HG03025 (cell line): ENCODE measurements at regions not wholly inside any gene's neighbourhood (a gene's known extent, or its start where the extent isn't known, plus 50 kb on each side); places are given as distances from the start of the nearest gene placed in this dataset.

Experiments
- ATAC-seq: cut with Tn5 transposase; IDR thresholded peaks from one replicate; pipeline ENCODE4 v1.9.1; 2021; ENCODE audit warnings: mild to moderate bottlenecking, moderate library complexity; ENCODE audit not compliant: unreplicated experiment, low FRiP score

GRCh38 chr20:51221103-51221502 is 198.2 kb upstream of the KCNG1 start:
- ATAC-seq: no peak

DNA sequence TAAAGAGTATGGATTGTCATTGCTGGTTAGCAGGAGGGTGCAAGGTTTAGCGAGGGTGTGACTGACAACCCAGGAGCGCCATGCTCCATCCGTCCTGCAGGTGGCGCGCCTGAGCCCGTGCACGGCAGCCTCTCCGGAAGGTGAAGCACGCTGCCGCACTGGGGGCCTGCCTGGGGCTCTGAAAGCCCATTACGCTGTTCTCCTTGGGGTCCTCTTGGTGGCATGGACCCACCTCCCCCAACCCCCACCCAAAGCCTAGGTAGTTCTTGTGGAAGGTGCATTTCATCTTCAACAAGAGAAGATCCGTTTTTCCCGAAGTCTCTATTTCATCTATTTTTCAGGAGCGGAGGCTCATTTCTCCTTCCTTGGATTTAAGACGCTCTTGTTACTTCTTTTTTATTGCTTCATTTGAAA is 197.4 kb upstream of the KCNG1 start:
- ATAC-seq: no peak

DNA sequence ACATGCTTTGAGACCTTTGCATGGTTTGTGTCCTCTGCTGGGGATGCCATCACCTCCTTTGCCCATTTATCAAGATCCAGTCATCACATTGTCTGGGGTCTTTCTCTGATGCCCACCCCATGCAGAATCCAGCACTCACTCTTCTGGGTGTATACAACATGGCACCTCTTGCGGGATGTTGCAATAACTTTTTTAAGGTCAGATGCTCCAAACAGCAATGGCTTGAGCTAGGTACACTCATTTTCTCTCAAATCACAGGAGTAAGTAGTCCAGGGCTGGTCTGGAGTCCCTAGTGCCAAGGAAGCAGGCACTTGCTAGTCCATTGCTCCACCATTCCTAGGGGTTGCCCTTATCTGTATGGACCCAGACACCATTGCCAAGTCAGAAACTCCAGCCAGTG is 196.6 kb upstream of the KCNG1 start:
- no peak for ATAC-seq

DNA sequence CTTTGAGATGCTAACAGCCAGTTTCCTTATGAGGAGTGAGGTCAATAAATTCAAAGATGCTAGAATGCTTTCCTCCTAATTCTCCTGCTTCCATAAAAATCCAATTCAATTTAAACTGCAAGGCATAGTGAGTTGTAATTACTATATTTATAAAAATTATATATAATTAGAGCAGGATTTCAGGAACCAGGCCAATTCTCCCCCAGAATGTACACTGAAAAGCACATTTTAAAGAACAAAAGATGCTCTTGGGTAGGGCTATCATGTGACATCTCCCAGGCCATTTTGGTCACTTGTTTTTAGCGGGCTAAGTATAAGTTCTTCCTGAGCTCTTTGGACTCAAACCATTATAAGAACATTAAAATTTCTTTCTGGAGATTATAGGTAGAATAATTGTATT is 195.7 kb upstream of the KCNG1 start:
- ATAC-seq: no peak

DNA sequence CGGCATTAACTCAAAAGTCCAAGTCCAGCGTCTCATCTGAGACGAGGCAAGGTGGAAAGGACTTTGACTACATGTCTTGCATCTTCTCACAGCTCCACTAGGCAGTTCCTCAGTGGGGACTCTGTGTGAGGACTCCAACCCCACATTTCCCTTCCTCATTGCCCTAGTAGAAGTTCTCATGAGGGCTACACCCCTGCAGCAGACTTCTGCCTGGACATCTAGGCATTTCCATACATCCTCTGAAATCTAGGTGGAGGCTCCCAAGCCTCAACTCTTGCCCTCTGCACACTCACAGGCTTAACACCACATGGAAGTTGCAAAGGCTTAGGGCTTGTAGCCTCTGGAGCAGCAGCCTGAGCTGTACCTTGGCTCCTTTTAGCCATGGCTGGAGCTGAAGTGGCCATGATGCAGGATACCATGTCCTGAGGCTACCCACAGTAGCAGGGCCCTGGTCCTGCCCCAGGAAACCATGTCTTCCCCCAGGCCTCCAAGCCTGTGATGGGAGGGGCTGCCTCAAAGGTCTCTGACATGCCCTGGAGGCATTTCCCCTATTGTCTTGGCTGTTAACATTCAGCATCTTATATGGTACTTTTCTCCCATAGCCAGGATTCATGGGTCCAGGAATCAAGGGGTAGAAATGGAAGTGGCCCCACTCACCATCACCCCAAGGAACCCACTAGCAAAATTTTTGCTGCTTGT is 194.6 kb upstream of the KCNG1 start:
- no peak for ATAC-seq

GRCh38 chr20:51216850-51217249 is 193.9 kb upstream of the KCNG1 start:
- ATAC-seq: no peak

- ATAC-seq: no peak
Measured at GRCh38 chr20:51212816-51213215, 189.9 kb upstream of the KCNG1 start.

GRCh38 chr20:51211191-51211590 is 188.3 kb upstream of the KCNG1 start:
- no peak for ATAC-seq

DNA sequence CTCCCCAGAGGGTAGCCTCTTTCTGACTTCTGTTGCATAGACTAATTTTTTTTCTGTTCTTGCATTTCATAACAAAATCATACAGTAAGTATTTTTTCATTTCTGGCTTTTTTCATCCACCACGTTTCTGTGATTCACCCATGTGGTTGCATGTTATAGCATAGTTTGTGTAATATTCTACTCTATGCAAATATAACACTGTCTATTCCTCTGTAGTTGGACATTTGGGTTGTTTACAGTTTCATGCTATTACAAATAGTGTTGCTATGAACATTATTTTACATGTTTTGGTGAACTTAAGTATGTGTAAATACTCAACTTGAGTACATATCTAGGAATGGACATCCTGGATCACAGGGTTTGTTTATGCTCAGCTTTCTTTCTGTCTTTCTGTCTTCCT is 187.2 kb upstream of the KCNG1 start:
- ATAC-seq: no peak

GRCh38 chr20:51208162-51208561 is 185.3 kb upstream of the KCNG1 start:
- ATAC-seq: no peak

- ATAC-seq: no peak
Measured at GRCh38 chr20:51206032-51206662, 183.2 kb upstream of the KCNG1 start.

DNA sequence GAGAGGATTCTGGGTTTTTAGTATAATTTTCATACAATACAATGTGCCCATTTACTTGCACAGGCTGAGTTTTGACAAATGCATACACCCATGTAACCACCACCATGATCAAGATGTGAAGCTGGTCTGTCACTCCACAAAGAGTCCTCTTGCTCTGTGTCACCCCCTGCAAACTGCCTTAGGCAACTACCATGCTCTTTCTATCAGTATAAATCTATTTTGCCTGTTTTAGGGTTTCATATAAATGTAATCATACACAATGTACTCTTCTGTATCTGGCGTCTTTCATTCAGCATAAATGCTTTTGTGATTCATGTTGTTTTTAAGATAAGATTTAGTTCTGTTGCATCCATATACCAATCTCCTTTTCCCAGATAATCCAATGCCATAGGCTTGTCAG is 181.9 kb upstream of the KCNG1 start:
- ATAC-seq: no peak

GRCh38 chr20:51204051-51204715 is 181.3 kb upstream of the KCNG1 start:
- ATAC-seq: no peak

- no peak for ATAC-seq
Measured at GRCh38 chr20:51202304-51202703, 179.4 kb upstream of the KCNG1 start.

- no peak for ATAC-seq
Measured at GRCh38 chr20:51199920-51200319, 177.0 kb upstream of the KCNG1 start.

DNA sequence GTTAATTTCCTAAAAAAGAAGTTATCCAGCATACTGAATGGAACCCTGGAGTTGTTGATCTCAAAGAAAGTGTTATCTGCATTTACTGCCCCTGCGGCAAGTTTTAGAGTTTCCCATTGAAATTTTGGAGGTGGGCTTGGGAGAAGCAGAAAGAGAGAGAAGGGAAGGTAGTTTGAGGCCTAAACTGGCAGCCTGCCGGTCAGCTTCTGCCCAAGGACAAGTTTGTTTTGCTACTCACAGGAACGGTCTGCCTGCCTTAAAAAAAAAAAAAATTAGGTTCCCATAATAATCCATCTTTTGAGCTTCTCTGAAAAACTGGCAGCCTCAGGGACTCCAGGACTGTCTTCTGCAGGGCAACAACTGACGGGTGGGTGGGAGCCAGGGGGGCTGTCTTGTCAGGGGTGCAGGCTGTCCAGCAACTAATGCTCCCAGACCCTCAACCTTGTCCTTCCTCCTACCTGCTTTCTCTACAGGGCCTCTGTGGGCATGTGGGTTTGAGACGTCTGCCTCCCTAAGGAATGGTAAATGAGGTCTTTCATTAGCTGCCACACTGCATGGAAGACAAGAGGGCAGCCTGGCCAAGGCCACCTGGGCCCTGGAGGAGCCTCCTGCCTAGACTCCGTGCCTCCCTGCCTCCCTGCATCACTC is 176.1 kb upstream of the KCNG1 start:
- ATAC-seq: no peak

DNA sequence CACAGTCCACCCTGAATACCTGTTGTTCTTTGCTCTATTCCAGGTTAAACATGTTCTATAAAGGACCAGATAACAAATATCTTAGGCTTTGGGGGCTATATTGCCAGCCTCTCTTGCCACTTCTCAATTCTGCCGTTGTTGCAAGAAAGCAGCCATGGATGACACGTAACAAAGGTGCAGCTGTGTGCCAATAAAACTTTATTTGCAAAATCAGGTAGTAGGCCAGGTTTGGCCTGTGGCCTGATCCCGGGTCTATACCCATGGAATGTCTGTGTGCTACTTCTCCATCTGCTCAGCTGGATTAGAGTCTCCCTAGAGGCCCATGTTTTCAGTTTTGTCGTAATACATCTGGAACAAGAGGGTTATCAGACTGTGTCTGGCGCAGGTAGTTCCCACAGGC is 175.3 kb upstream of the KCNG1 start:
- ATAC-seq: no peak

DNA sequence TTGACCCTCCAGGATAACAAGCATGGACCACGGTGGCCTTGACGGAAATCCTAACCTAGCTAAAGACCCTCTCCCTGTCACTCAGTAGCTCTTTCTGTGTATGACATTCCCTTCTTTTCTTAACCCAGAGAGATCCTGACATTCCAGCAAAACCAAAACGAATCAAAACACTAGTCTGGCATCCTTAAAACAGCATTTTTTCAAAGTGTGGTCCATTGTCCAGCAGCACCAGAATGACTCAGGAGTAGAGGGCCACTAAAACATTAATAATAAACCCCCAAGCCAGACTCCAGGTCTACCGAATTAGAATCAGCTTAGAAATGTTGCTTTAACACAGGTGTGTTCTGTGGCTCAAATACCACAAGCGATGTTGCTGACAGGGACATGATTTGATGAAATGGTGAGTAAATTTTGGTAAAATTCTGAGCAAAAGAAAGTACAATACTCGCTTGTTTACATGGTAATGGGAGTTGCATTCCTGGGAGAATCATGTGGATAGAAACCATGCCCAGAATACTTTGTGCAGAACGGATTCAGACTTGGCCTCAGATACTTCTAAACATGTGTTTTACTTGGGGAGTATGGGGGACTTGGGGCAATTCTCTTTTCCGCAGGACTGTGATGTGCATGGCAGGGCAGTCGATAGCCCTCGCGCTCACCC is 174.2 kb upstream of the KCNG1 start:
- ATAC-seq: no peak

DNA sequence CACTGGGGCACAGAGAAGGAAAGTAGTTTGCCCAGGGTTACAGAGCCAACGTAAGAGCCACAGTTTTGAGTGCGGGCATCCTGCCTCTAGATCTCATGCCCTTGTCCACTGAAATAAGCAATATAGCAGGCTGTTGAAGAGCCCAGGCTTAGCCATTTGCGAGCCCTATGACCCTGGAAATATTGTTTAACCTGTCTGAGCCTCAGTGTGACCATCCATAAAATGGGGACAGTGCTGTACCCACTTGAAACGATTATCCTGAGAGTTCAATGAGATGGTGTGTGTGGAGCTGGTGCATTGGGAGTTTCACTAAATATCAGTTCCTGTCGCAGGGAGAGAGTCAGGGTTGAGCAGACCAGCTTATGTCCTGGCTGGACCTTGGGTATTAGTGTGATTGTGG is 173.1 kb upstream of the KCNG1 start:
- ATAC-seq: no peak

GRCh38 chr20:51195419-51195901 is 172.6 kb upstream of the KCNG1 start:
- ATAC-seq: no peak
